Neural progenitor cell (in vitro differentiated cells): ENCODE measurements at regions not wholly inside any gene's neighbourhood (a gene's known extent, or its start where the extent isn't known, plus 50 kb on each side); places are given as distances from the start of the nearest gene placed in this dataset.
"Not testable (repeated sequence)": the region's sequence is repeated elsewhere in the genome, so short reads cannot be mapped to it uniquely, and the experiment has no call there.

Source experiments
- DNase-seq: peaks from one replicate; pipeline ENCODE4 v3.0.0-alpha.2; 2016; ENCODE audit warnings: low spot score
- H2AFZ ChIP-seq: fragments of 200-600 bp; sonication (generic); replicated peaks from 2 replicates; pipeline ENCODE4 v1.6.1; 2016; ENCODE audit warnings: antibody characterized with exemption
- H3F3A ChIP-seq: fragments of 200-600 bp; sonication (generic); 2 replicates; pipeline ENCODE4 v1.6.1; 2016; ENCODE audit warnings: antibody characterized with exemption, low read depth
- H3K27ac ChIP-seq: fragments of 200-600 bp; sonication (generic); 2 replicates; pipeline ENCODE4 v1.5.1; 2016; ENCODE audit warnings: mild to moderate bottlenecking
- H3K27me3 ChIP-seq: fragments of 200-600 bp; sonication (generic); 2 replicates; pipeline ENCODE4 v1.6.1; 2016; ENCODE audit warnings: mild to moderate bottlenecking, moderate library complexity
- H3K36me3 ChIP-seq: fragments of 200-600 bp; sonication (generic); 2 replicates; pipeline ENCODE4 v1.5.1; 2016
- H3K4me1 ChIP-seq: fragments of 200-600 bp; sonication (generic); 2 replicates; pipeline ENCODE4 v1.6.1; 2016; ENCODE audit warnings: mixed run types
- H3K4me2 ChIP-seq: fragments of 200-600 bp; sonication (generic); 2 replicates; pipeline ENCODE4 v1.6.1; 2016
- H3K4me3 ChIP-seq: fragments of 200-600 bp; sonication (generic); 2 replicates; pipeline ENCODE4 v1.5.1; 2016
- H3K79me2 ChIP-seq: fragments of 200-600 bp; sonication (generic); 2 replicates; pipeline ENCODE4 v1.6.1; 2016; ENCODE audit warnings: low read depth
- H3K9ac ChIP-seq: fragments of 200-600 bp; sonication (generic); 2 replicates; pipeline ENCODE4 v1.6.1; 2016
- H3K9me3 ChIP-seq: fragments of 200-600 bp; sonication (generic); 2 replicates; pipeline ENCODE4 v1.5.1; 2016; ENCODE audit warnings: low read depth
- H4K20me1 ChIP-seq: fragments of 200-600 bp; sonication (generic); 2 replicates; pipeline ENCODE4 v1.6.1; 2016; ENCODE audit warnings: low read depth
- H3K27ac Mint-ChIP-seq: 3 replicates; pipeline ENCODE4 v1.8.0; 2021; ENCODE audit warnings: mixed read lengths
- H3K27me3 Mint-ChIP-seq: 2 replicates; pipeline ENCODE4 v1.8.0; 2022; ENCODE audit warnings: low read depth, mild to moderate bottlenecking, inconsistent platforms, moderate library complexity, mixed read lengths; ENCODE audit not compliant: insufficient read depth
- H3K36me3 Mint-ChIP-seq: 3 replicates; pipeline ENCODE4 v1.8.0; 2021; ENCODE audit warnings: mixed read lengths
- H3K4me1 Mint-ChIP-seq: 3 replicates; pipeline ENCODE4 v1.8.0; 2021; ENCODE audit warnings: mixed read lengths
- H3K4me3 Mint-ChIP-seq: 3 replicates; pipeline ENCODE4 v1.8.0; 2021; ENCODE audit warnings: mild to moderate bottlenecking, moderate library complexity, mixed read lengths
- H3K9me3 Mint-ChIP-seq: 3 replicates; pipeline ENCODE4 v1.8.0; 2020; ENCODE audit warnings: mixed read lengths
- CTCF ChIP-seq: fragments of 200-600 bp; sonication (generic); IDR thresholded peaks from 2 replicates; pipeline ENCODE4 v1.5.1; 2017; ENCODE audit warnings: antibody characterized with exemption, mild to moderate bottlenecking
- EZH2 ChIP-seq: fragments of 200-600 bp; sonication (generic); IDR thresholded peaks from 2 replicates; pipeline ENCODE4 v1.6.1; 2017; ENCODE audit warnings: antibody characterized with exemption, mild to moderate bottlenecking, moderate library complexity
- EZH2phosphoT487 ChIP-seq: fragments of 200-600 bp; sonication (generic); IDR thresholded peaks from 2 replicates; pipeline ENCODE4 v1.6.1; 2017; ENCODE audit warnings: antibody characterized with exemption

- Histone ChIP-seq H3K79me2 (no peaks in the 10 kb centered on the region), H3F3A (no peaks in the 10 kb centered on the region), H3K9me3 (no peaks in the 10 kb centered on the region), H3K27me3 (no peaks in the 10 kb centered on the region), H2AFZ (no peak overlapping the region), H3K4me3 (no peak overlapping the region), H3K36me3 (no peaks in the 10 kb centered on the region), H4K20me1 (no peaks in the 10 kb centered on the region), H3K4me2 (no peak overlapping the region), H3K4me1 (no peaks in the 10 kb centered on the region), H3K27ac (no peak overlapping the region), H3K9ac (no peak overlapping the region)
- Mint-ChIP-seq H3K27ac (no peak overlapping the region), H3K4me3 (no peak overlapping the region), H3K36me3 (no peaks in the 10 kb centered on the region), H3K27me3 (peaks cover 4% of the 10 kb centered on the region), H3K9me3 (no peaks in the 10 kb centered on the region), H3K4me1 (no peaks in the 10 kb centered on the region)
- TF ChIP-seq CTCF (no peak), EZH2phosphoT487 (no peak), EZH2 (no peak)
- DNase-seq = no peak
Observed at GRCh38 chr1:181893937-181894336, 167.6 kb downstream of the ZNF648 start.

GRCh38 chr1:181893150-181893549, 168.4 kb downstream of the ZNF648 start:
- H3F3A ChIP-seq, H3K79me2 ChIP-seq, H3K9me3 ChIP-seq, H3K36me3 ChIP-seq, H3K4me3 Mint-ChIP-seq, H3K4me3 ChIP-seq, H3K9ac ChIP-seq, DNase-seq, H4K20me1 ChIP-seq, H3K27me3 Mint-ChIP-seq, H3K27ac ChIP-seq, H2AFZ ChIP-seq, H3K27me3 ChIP-seq, H3K4me1 Mint-ChIP-seq, H3K4me1 ChIP-seq, H3K36me3 Mint-ChIP-seq, H3K27ac Mint-ChIP-seq, H3K9me3 Mint-ChIP-seq, H3K4me2 ChIP-seq: not testable (repeated sequence)

- TF ChIP-seq EZH2 (no peak), CTCF (no peak), EZH2phosphoT487 (no peak)
- Histone ChIP-seq H3K27me3 (no peaks in the 10 kb centered on the region), H3F3A (no peaks in the 10 kb centered on the region), H3K27ac (no peak overlapping the region), H3K79me2 (no peaks in the 10 kb centered on the region), H3K4me1 (no peaks in the 10 kb centered on the region), H3K9me3 (no peaks in the 10 kb centered on the region), H3K4me2 (no peak overlapping the region), H3K4me3 (no peak overlapping the region), H3K36me3 (no peaks in the 10 kb centered on the region), H4K20me1 (no peaks in the 10 kb centered on the region), H2AFZ (no peak overlapping the region), H3K9ac (no peak overlapping the region)
- no peak for DNase-seq
- H3K4me3 Mint-ChIP-seq = no peak overlapping the region
- no peaks in the 10 kb centered on the region for H3K4me1 Mint-ChIP-seq
- no peaks in the 10 kb centered on the region for H3K27me3 Mint-ChIP-seq
- H3K36me3 Mint-ChIP-seq = no peaks in the 10 kb centered on the region
- no peak overlapping the region for H3K27ac Mint-ChIP-seq
- peaks cover 21% of the 10 kb centered on the region for H3K9me3 Mint-ChIP-seq
Observed at GRCh38 chr1:181872562-181872961, 188.9 kb downstream of the ZNF648 start.

GRCh38 chr1:181863736-181864135, 197.8 kb downstream of the ZNF648 start:
- H3K9me3 ChIP-seq = peaks cover 14% of the 10 kb centered on the region
- Mint-ChIP-seq H3K4me3 (no peak overlapping the region), H3K27ac (no peak overlapping the region), H3K4me1 (no peaks in the 10 kb centered on the region), H3K27me3 (peaks cover 4% of the 10 kb centered on the region), H3K36me3 (no peaks in the 10 kb centered on the region), H3K9me3 (peaks cover 2% of the 10 kb centered on the region)
- DNase-seq = no peak
- H3K36me3 ChIP-seq = no peaks in the 10 kb centered on the region
- H3K9ac ChIP-seq = no peak overlapping the region
- H3K4me1 ChIP-seq = no peaks in the 10 kb centered on the region
- H2AFZ ChIP-seq = no peak overlapping the region
- H3K79me2 ChIP-seq = no peaks in the 10 kb centered on the region
- H3K4me3 ChIP-seq = no peak overlapping the region
- H3K27ac ChIP-seq = no peak overlapping the region
- H4K20me1 ChIP-seq = no peaks in the 10 kb centered on the region
- no peaks in the 10 kb centered on the region for H3F3A ChIP-seq
- H3K27me3 ChIP-seq = no peaks in the 10 kb centered on the region
- no peak overlapping the region for H3K4me2 ChIP-seq
- no peak for TF ChIP-seq EZH2phosphoT487
- no peak for TF ChIP-seq EZH2
- no peak for TF ChIP-seq CTCF
